HEK293 (cell line): ENCODE measurements at regions not wholly inside any gene's neighbourhood (a gene's known extent, or its start where the extent isn't known, plus 50 kb on each side); places are given as distances from the start of the nearest gene placed in this dataset.

Source experiments
- CTCF ChIA-PET: fragments of 350-600 bp; formaldehyde crosslinking; extraction: SDS; loops from one replicate; lab custom pipeline; 2021; ENCODE audit warnings: antibody characterized with exemption; lab: Yijun Ruan, JAX
- POLR2A ChIA-PET: fragments of 300-600 bp; formaldehyde crosslinking; extraction: SDS; loops from one replicate; lab custom pipeline; 2020; ENCODE audit warnings: antibody characterized with exemption, inconsistent platforms; lab: Yijun Ruan, JAX
- H3K27ac ChIP-seq: fragments of 200-500 bp; sonication (Bioruptor generic); 2 replicates; pipeline ENCODE4 v1.5.1; 2014; ENCODE audit warnings: low read depth, low read length, control low read depth, inconsistent platforms; ENCODE audit errors: extremely low read depth
- H3K36me3 ChIP-seq, 2 experiments: fragments of 200-500 bp in 1 of 2; sonication (Bioruptor generic) in 1 of 2; 1 replicate in 1 of 2; 2 replicates in 1 of 2; pipeline ENCODE4 v1.5.1; 2014 to 2017; ENCODE audit warnings: inconsistent platforms in 2 of 2, low read length in 2 of 2; ENCODE audit not compliant: control insufficient read depth in 2 of 2, insufficient read depth in 1 of 2
- H3K4me1 ChIP-seq: fragments of 200-500 bp; sonication (Bioruptor generic); 2 replicates; pipeline ENCODE4 v1.5.1; 2014; ENCODE audit warnings: mild to moderate bottlenecking, low read length, inconsistent platforms; ENCODE audit not compliant: control insufficient read depth, insufficient read depth
- H3K4me3 ChIP-seq: 2 replicates; pipeline ENCODE4 v1.5.1; 2011; ENCODE audit warnings: low read depth, mild to moderate bottlenecking, control low read depth, low read length, moderate library complexity
- H3K9me3 ChIP-seq: fragments of 200-500 bp; sonication (Bioruptor generic); 2 replicates; pipeline ENCODE4 v1.5.1; 2014; ENCODE audit warnings: low read depth, low read length, inconsistent platforms; ENCODE audit not compliant: control insufficient read depth, insufficient read depth
- BCL11B ChIP-seq: fragments of 450-650 bp; formaldehyde crosslinking; IDR thresholded peaks from 2 replicates; pipeline ENCODE4 v1.5.1; 2016; ENCODE audit warnings: low read depth, missing biosample characterization, missing genetic modification characterization
- GFI1B ChIP-seq: fragments of 450-650 bp; formaldehyde crosslinking; IDR thresholded peaks from 2 replicates; pipeline ENCODE4 v1.5.1; 2016; ENCODE audit warnings: missing biosample characterization, missing genetic modification characterization
- HOXA7 ChIP-seq: sonication (generic); formaldehyde crosslinking; IDR thresholded peaks from 2 replicates; pipeline ENCODE4 v1.8.1; 2022; ENCODE audit warnings: missing genetic modification reagents, borderline replicate concordance
- MYNN ChIP-seq: fragments of 450-650 bp; formaldehyde crosslinking; IDR thresholded peaks from 2 replicates; pipeline ENCODE4 v1.5.1; 2016; ENCODE audit warnings: missing biosample characterization, missing genetic modification characterization, borderline replicate concordance
- PATZ1 ChIP-seq: fragments of 450-650 bp; formaldehyde crosslinking; IDR thresholded peaks from 2 replicates; pipeline ENCODE4 v1.5.1; 2016; ENCODE audit warnings: missing biosample characterization, missing genetic modification characterization
- PRDM1 ChIP-seq: fragments of 450-650 bp; formaldehyde crosslinking; IDR thresholded peaks from 2 replicates; pipeline ENCODE4; 2016; ENCODE audit warnings: missing biosample characterization, missing genetic modification characterization
- PRDM6 ChIP-seq: fragments of 450-650 bp; formaldehyde crosslinking; IDR thresholded peaks from 2 replicates; pipeline ENCODE4 v1.5.1; 2017; ENCODE audit warnings: missing biosample characterization, missing genetic modification characterization
- YY2 ChIP-seq: fragments of 450-650 bp; formaldehyde crosslinking; IDR thresholded peaks from 2 replicates; pipeline ENCODE4 v1.5.1; 2016; ENCODE audit warnings: missing biosample characterization, missing genetic modification characterization
- ZBTB7A ChIP-seq: fragments of 450-650 bp; formaldehyde crosslinking; IDR thresholded peaks from 2 replicates; pipeline ENCODE4 v1.5.1; 2016; ENCODE audit warnings: low read depth, missing biosample characterization, missing genetic modification characterization
- ZFHX2 ChIP-seq: fragments of 450-650 bp; formaldehyde crosslinking; conservative IDR thresholded peaks from 2 replicates; pipeline ENCODE4 v1.5.1; 2016; ENCODE audit warnings: missing biosample characterization, missing genetic modification characterization
- ZFP3 ChIP-seq: fragments of 450-650 bp; formaldehyde crosslinking; IDR thresholded peaks from 2 replicates; pipeline ENCODE4 v1.5.1; 2016; ENCODE audit warnings: low read depth, missing biosample characterization, missing genetic modification characterization
- ZFP41 ChIP-seq: fragments of 450-650 bp; formaldehyde crosslinking; IDR thresholded peaks from 2 replicates; pipeline ENCODE4 v1.5.1; 2016; ENCODE audit warnings: missing biosample characterization, missing genetic modification characterization, borderline replicate concordance
- ZNF132 ChIP-seq: fragments of 450-650 bp; formaldehyde crosslinking; IDR thresholded peaks from 2 replicates; pipeline ENCODE4 v1.5.1; 2017; ENCODE audit warnings: missing biosample characterization, missing genetic modification characterization, borderline replicate concordance
- ZNF138 ChIP-seq: fragments of 450-650 bp; formaldehyde crosslinking; IDR thresholded peaks from 2 replicates; pipeline ENCODE4 v1.5.1; 2016; ENCODE audit warnings: missing biosample characterization, missing genetic modification characterization, borderline replicate concordance
- ZNF140 ChIP-seq: fragments of 450-650 bp; formaldehyde crosslinking; IDR thresholded peaks from 2 replicates; pipeline ENCODE4 v1.5.1; 2016; ENCODE audit warnings: missing biosample characterization, missing genetic modification characterization
- ZNF148 ChIP-seq: fragments of 450-650 bp; formaldehyde crosslinking; IDR thresholded peaks from 2 replicates; pipeline ENCODE4 v1.5.0; 2017; ENCODE audit warnings: missing biosample characterization, missing genetic modification characterization, borderline replicate concordance
- ZNF157 ChIP-seq: fragments of 450-650 bp; formaldehyde crosslinking; IDR thresholded peaks from 2 replicates; pipeline ENCODE4 v1.5.1; 2016; ENCODE audit warnings: missing biosample characterization, missing genetic modification characterization
- ZNF221 ChIP-seq: fragments of 450-650 bp; formaldehyde crosslinking; IDR thresholded peaks from 2 replicates; pipeline ENCODE4 v1.5.1; 2017; ENCODE audit warnings: missing biosample characterization, missing genetic modification characterization, borderline replicate concordance
- ZNF239 ChIP-seq: fragments of 450-650 bp; formaldehyde crosslinking; IDR thresholded peaks from 2 replicates; pipeline ENCODE4 v1.5.1; 2016; ENCODE audit warnings: missing biosample characterization, missing genetic modification characterization
- ZNF280C ChIP-seq: fragments of 450-650 bp; formaldehyde crosslinking; IDR thresholded peaks from 2 replicates; pipeline ENCODE4 v1.5.1; 2016; ENCODE audit warnings: missing biosample characterization, missing genetic modification characterization
- ZNF394 ChIP-seq: fragments of 450-650 bp; formaldehyde crosslinking; IDR thresholded peaks from 2 replicates; pipeline ENCODE4 v1.5.1; 2016; ENCODE audit warnings: missing biosample characterization, missing genetic modification characterization, mild to moderate bottlenecking, moderate library complexity, borderline replicate concordance
- ZNF426 ChIP-seq: fragments of 450-650 bp; formaldehyde crosslinking; IDR thresholded peaks from 2 replicates; pipeline ENCODE4 v1.5.1; 2017; ENCODE audit warnings: missing biosample characterization, missing genetic modification characterization, mild to moderate bottlenecking, inconsistent platforms, moderate library complexity
- ZNF529 ChIP-seq: fragments of 450-650 bp; formaldehyde crosslinking; IDR thresholded peaks from 2 replicates; pipeline ENCODE4 v1.5.1; 2017; ENCODE audit warnings: missing genetic modification characterization, missing biosample characterization; ENCODE audit not compliant: insufficient replicate concordance
- ZNF530 ChIP-seq: fragments of 450-650 bp; formaldehyde crosslinking; IDR thresholded peaks from 2 replicates; pipeline ENCODE4 v1.5.1; 2016; ENCODE audit warnings: low read depth, missing biosample characterization, missing genetic modification characterization
- ZNF549 ChIP-seq: fragments of 450-650 bp; IDR thresholded peaks from 2 replicates; pipeline ENCODE4 v1.5.1; 2018; ENCODE audit warnings: missing biosample characterization, missing genetic modification characterization, mild to moderate bottlenecking, inconsistent platforms, moderate library complexity
- ZNF560 ChIP-seq: fragments of 450-650 bp; formaldehyde crosslinking; IDR thresholded peaks from 2 replicates; pipeline ENCODE4 v1.5.1; 2017; ENCODE audit warnings: missing biosample characterization, missing genetic modification characterization, borderline replicate concordance
- ZNF623 ChIP-seq: fragments of 450-650 bp; formaldehyde crosslinking; IDR thresholded peaks from 2 replicates; pipeline ENCODE4 v1.5.1; 2016; ENCODE audit warnings: missing biosample characterization, missing genetic modification characterization
- ZNF626 ChIP-seq: fragments of 450-650 bp; sonication (Bioruptor Pico); formaldehyde crosslinking; IDR thresholded peaks from 2 replicates; pipeline ENCODE4 v1.5.1; 2018; ENCODE audit warnings: missing biosample characterization, missing genetic modification characterization, inconsistent platforms
- ZNF777 ChIP-seq: fragments of 450-650 bp; formaldehyde crosslinking; IDR thresholded peaks from 2 replicates; pipeline ENCODE4 v1.5.1; 2017; ENCODE audit warnings: missing biosample characterization, missing genetic modification characterization, borderline replicate concordance
- ZSCAN23 ChIP-seq: fragments of 450-650 bp; formaldehyde crosslinking; IDR thresholded peaks from 2 replicates; pipeline ENCODE4 v1.5.1; 2016; ENCODE audit warnings: missing biosample characterization, missing genetic modification characterization
- ZXDB ChIP-seq: fragments of 450-650 bp; formaldehyde crosslinking; IDR thresholded peaks from 2 replicates; pipeline ENCODE4 v1.5.1; 2016; ENCODE audit warnings: missing biosample characterization, missing genetic modification characterization

GRCh38 chr4:171087089-171087488 is 726.1 kb upstream of the GALNTL6 start:
- Histone ChIP-seq H3K27ac (no peak overlapping the region), H3K36me3 (no peaks in the 10 kb centered on the region), H3K4me1 (no peaks in the 10 kb centered on the region), H3K9me3 (no peaks in the 10 kb centered on the region), H3K4me3 (no peak overlapping the region)
- ChIA-PET CTCF (no interaction called here), POLR2A (no interaction called here)
- TF ChIP-seq HOXA7 (CRISPR knock-in tag): no peak
- TF ChIP-seq ZNF623 (tag by site-specific recombination): peak; percentile 36
- TF ChIP-seq PATZ1 (tag by site-specific recombination): no peak
- 0 out of 2 replicates have a peak, but pooled peaks have one; percentile 40 for TF ChIP-seq ZNF560
- TF ChIP-seq ZNF157 (tag by site-specific recombination): no peak
- no peak for TF ChIP-seq ZFP3
- no peak for TF ChIP-seq PRDM1 (tag by site-specific recombination)
- TF ChIP-seq ZNF140: no peak
- no peak for TF ChIP-seq ZNF132 (tag by site-specific recombination)
- no peak for TF ChIP-seq YY2 (tag by site-specific recombination)
- TF ChIP-seq MYNN: no peak
- no peak for TF ChIP-seq ZNF529 (tag by site-specific recombination)
- TF ChIP-seq ZNF394: peak; percentile 78; the same call in 1 of the 2 replicates
- TF ChIP-seq ZSCAN23: no peak
- TF ChIP-seq ZNF280C (tag by site-specific recombination): no peak
- no peak for TF ChIP-seq ZNF148 (tag by site-specific recombination)
- no peak for TF ChIP-seq ZNF549 (tag by site-specific recombination)
- 0 out of 2 replicates have a peak, but pooled peaks have one; percentile 34 for TF ChIP-seq ZXDB
- no peak for TF ChIP-seq ZNF138
- no peak for TF ChIP-seq PRDM6
- TF ChIP-seq ZNF777: no peak
- no peak for TF ChIP-seq ZBTB7A
- TF ChIP-seq ZNF530 (tag by site-specific recombination): no peak
- TF ChIP-seq GFI1B: no peak
- TF ChIP-seq BCL11B (tag by site-specific recombination): no peak
- TF ChIP-seq ZFHX2 (tag by site-specific recombination): no peak
- no peak for TF ChIP-seq ZFP41
- TF ChIP-seq ZNF239 (tag by site-specific recombination): no peak
- TF ChIP-seq ZNF426 (tag by site-specific recombination): peak; percentile 55
- no peak for TF ChIP-seq ZNF221
- TF ChIP-seq ZNF626: no peak
